ENCODE measurements at regions not wholly inside any gene's neighbourhood (a gene's known extent, or its start where the extent isn't known, plus 50 kb on each side); places are given as distances from the start of the nearest gene placed in this dataset.

DNA sequence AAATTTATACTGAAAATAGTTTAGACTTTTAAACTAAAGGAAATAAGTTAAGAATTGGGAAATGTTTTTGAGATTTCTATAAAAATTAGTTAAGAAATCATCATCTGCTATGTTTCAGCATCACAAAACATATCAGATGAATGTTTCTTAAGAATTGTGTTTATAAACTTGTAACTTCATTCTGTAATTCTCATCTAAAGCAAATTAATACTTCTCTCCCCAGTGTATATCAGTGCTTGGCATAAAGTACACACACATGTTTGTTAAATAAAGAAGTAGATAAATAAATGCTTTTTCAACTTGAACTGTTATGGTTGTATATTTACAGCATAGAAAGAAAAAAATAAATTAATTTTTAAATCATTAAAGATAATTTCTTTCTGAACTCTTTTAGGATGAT, 245.9 kb upstream of the SLITRK3 start:
- DNase-seq: no peak
- no peaks in the 10 kb centered on the region for H3K27me3 ChIP-seq (ENCODE audit: control insufficient read depth, insufficient read depth, low read length, poor library complexity, severe bottlenecking)
- no peak overlapping the region for H3K27ac ChIP-seq (ENCODE audit: low read depth, low read length)
- H3K4me1 ChIP-seq (ENCODE audit: control insufficient read depth, insufficient read depth, low read length): no peaks in the 10 kb centered on the region
- H3K9ac ChIP-seq (ENCODE audit: extremely low read depth, low read length, poor library complexity, severe bottlenecking): no peak overlapping the region
- no peak overlapping the region for H3K4me3 ChIP-seq (ENCODE audit: low read length)
- H3K36me3 ChIP-seq (ENCODE audit: control insufficient read depth, insufficient read depth, low read length): no peaks in the 10 kb centered on the region
- TF ChIP-seq, protein P1, sequence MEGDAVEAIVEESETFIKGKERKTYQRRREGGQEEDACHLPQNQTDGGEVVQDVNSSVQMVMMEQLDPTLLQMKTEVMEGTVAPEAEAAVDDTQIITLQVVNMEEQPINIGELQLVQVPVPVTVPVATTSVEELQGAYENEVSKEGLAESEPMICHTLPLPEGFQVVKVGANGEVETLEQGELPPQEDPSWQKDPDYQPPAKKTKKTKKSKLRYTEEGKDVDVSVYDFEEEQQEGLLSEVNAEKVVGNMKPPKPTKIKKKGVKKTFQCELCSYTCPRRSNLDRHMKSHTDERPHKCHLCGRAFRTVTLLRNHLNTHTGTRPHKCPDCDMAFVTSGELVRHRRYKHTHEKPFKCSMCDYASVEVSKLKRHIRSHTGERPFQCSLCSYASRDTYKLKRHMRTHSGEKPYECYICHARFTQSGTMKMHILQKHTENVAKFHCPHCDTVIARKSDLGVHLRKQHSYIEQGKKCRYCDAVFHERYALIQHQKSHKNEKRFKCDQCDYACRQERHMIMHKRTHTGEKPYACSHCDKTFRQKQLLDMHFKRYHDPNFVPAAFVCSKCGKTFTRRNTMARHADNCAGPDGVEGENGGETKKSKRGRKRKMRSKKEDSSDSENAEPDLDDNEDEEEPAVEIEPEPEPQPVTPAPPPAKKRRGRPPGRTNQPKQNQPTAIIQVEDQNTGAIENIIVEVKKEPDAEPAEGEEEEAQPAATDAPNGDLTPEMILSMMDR (conservative IDR thresholded peaks at IDR 0.05): no peak
- no peak overlapping the region for H3K27ac Mint-ChIP-seq
- no peaks in the 10 kb centered on the region for H3K9me3 ChIP-seq (ENCODE audit: control insufficient read depth, low read length)
- no peak overlapping the region for H3K4me3 Mint-ChIP-seq
- H3K27me3 Mint-ChIP-seq (ENCODE audit: insufficient read depth): no peaks in the 10 kb centered on the region
- H3K9me3 Mint-ChIP-seq: no peaks in the 10 kb centered on the region
- H3K36me3 Mint-ChIP-seq (ENCODE audit: low read depth): no peaks in the 10 kb centered on the region
- H3K4me1 Mint-ChIP-seq: peaks cover 21% of the 10 kb centered on the region

DNA sequence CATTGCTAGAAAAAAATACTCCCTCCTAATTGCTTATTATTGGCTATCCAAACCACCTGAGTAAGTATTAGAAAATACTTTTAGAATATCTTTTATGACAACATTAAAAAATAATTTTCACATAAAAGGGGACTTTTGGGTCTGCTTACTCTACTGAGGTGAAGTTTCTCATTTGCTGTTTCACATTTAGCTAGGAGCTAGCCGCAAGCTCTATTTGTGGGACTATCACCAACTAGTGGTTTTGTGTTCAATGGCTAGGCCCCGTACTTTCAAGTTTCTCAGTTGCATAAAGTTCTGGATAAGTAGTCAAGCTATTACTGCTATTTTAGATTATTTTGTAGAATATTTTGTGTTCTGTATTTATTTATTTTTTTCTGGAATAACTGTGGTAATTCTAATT, 244.2 kb upstream of the SLITRK3 start:
- Histone ChIP-seq H3K27me3 (ENCODE audit: control insufficient read depth, insufficient read depth, low read length, poor library complexity, severe bottlenecking) (no peaks in the 10 kb centered on the region), H3K36me3 (ENCODE audit: control insufficient read depth, insufficient read depth, low read length) (no peaks in the 10 kb centered on the region), H3K9ac (ENCODE audit: extremely low read depth, low read length, poor library complexity, severe bottlenecking) (no peak overlapping the region), H3K27ac (ENCODE audit: low read depth, low read length) (no peak overlapping the region), H3K4me3 (ENCODE audit: low read length) (no peak overlapping the region), H3K4me1 (ENCODE audit: control insufficient read depth, insufficient read depth, low read length) (no peaks in the 10 kb centered on the region), H3K9me3 (ENCODE audit: control insufficient read depth, low read length) (peaks cover 7% of the 10 kb centered on the region)
- no peaks in the 10 kb centered on the region for H3K27me3 Mint-ChIP-seq (ENCODE audit: insufficient read depth)
- no peak overlapping the region for H3K27ac Mint-ChIP-seq
- TF ChIP-seq, protein P1 (conservative IDR thresholded peaks at IDR 0.05): no peak
- no peak overlapping the region for H3K4me3 Mint-ChIP-seq
- DNase-seq: no peak
- 73 to 97% methylated on average over 2 of the region's 2 CpGs for WGBS, 2 experiments (ENCODE audit: insufficient coverage in 1 of 2, insufficient read length in 1 of 2)
- H3K4me1 Mint-ChIP-seq: peaks cover 21% of the 10 kb centered on the region
- H3K9me3 Mint-ChIP-seq: no peaks in the 10 kb centered on the region
- no peaks in the 10 kb centered on the region for H3K36me3 Mint-ChIP-seq (ENCODE audit: low read depth)

DNA sequence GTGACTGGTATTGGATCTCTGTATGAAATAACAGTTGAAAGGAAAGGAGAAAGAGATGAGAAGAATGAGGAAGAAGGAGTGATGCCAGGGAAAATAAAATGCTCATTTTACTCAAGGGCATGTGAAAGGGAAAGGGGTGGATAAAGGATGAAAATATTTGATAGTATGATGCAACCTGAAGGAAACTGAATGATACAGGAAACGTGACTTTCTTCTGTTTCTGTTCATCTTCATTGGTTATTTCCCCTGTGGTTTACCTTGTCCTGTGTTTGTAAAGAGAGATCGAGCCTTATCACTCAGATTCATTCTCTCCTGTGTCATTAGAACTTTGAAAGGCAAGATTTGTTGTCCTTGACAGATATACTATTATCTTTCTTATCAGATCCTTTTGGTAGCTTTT, 243.6 kb upstream of the SLITRK3 start:
- Histone ChIP-seq H3K4me3 (ENCODE audit: low read length) (no peak overlapping the region), H3K27ac (ENCODE audit: low read depth, low read length) (no peak overlapping the region), H3K4me1 (ENCODE audit: control insufficient read depth, insufficient read depth, low read length) (no peaks in the 10 kb centered on the region), H3K9me3 (ENCODE audit: control insufficient read depth, low read length) (peaks cover 7% of the 10 kb centered on the region), H3K27me3 (ENCODE audit: control insufficient read depth, insufficient read depth, low read length, poor library complexity, severe bottlenecking) (no peaks in the 10 kb centered on the region), H3K36me3 (ENCODE audit: control insufficient read depth, insufficient read depth, low read length) (no peaks in the 10 kb centered on the region), H3K9ac (ENCODE audit: extremely low read depth, low read length, poor library complexity, severe bottlenecking) (no peak overlapping the region)
- Mint-ChIP-seq H3K27ac (no peak overlapping the region), H3K4me1 (peaks cover 21% of the 10 kb centered on the region), H3K4me3 (no peak overlapping the region), H3K27me3 (ENCODE audit: insufficient read depth) (no peaks in the 10 kb centered on the region), H3K36me3 (ENCODE audit: low read depth) (no peaks in the 10 kb centered on the region), H3K9me3 (no peaks in the 10 kb centered on the region)
- TF ChIP-seq, protein P1 (conservative IDR thresholded peaks at IDR 0.05): no peak
- WGBS, 2 experiments (ENCODE audit: insufficient coverage in 1 of 2, insufficient read length in 1 of 2): 55 to 100% methylated on average over 1 to 2 of the region's 2 CpGs
- no peak for DNase-seq
